Right lobe of liver (tissue), 4 donors: ENCODE measurements at regions not wholly inside any gene's neighbourhood (a gene's known extent, or its start where the extent isn't known, plus 50 kb on each side); places are given as distances from the start of the nearest gene placed in this dataset.
"Not testable (repeated sequence)": the region's sequence is repeated elsewhere in the genome, so short reads cannot be mapped to it uniquely, and the experiment has no call there.

ENCODE experiments used
- POLR2A ChIP-seq: fragments of 450-650 bp; IDR thresholded peaks from one replicate; pipeline ENCODE4 v1.6.1; 2017; ENCODE audit warnings: antibody characterized with exemption, mild to moderate bottlenecking
- TF ChIP-seq, protein P1 (sequence below), 4 donors: fragments of 200-600 bp in 3 of 4; fragments of 450-650 bp in 1 of 4; IDR thresholded peaks; one replicate each; pipeline versions ENCODE4 v1.5.1 to v1.8.0; 2016 to 2022; ENCODE audit warnings: antibody characterized with exemption in 4 of 4, mild to moderate bottlenecking in 2 of 4
- donor health status: DM: no; HTN: no; CAD: no.
- donor health status: DM: no; HTN: no; CAD: no.
- donor health status: DM: no; HTN: yes; CAD: no.

DNA sequence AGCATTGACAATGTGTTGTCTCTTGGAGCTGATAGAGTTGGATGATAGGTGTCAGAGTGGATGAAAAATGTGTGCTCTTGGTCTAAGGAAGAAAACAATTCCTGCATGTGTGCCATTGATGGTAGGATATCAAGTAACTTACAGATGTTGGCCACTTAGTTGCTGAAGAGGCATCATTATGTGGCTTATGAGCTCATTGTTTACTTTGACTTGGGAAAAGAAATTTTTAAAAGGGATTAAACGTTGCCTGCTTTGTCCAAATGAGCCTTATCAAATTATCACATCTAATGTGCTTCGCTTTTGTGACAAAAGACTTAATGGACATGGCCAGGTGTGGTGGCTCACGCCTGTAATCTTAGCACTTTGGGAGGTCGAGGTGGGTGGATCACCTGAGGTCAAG is 98.1 kb downstream of the TBC1D26 start:
- TF ChIP-seq, protein P1, sequence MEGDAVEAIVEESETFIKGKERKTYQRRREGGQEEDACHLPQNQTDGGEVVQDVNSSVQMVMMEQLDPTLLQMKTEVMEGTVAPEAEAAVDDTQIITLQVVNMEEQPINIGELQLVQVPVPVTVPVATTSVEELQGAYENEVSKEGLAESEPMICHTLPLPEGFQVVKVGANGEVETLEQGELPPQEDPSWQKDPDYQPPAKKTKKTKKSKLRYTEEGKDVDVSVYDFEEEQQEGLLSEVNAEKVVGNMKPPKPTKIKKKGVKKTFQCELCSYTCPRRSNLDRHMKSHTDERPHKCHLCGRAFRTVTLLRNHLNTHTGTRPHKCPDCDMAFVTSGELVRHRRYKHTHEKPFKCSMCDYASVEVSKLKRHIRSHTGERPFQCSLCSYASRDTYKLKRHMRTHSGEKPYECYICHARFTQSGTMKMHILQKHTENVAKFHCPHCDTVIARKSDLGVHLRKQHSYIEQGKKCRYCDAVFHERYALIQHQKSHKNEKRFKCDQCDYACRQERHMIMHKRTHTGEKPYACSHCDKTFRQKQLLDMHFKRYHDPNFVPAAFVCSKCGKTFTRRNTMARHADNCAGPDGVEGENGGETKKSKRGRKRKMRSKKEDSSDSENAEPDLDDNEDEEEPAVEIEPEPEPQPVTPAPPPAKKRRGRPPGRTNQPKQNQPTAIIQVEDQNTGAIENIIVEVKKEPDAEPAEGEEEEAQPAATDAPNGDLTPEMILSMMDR (IDR thresholded peaks at IDR 0.05): not testable (repeated sequence)
- TF ChIP-seq POLR2A: not testable (repeated sequence)
